HL-60/S4 treated with retinoic acid at 250 ng/mL for 4 days and 3 days (cell line): ENCODE measurements at regions not wholly inside any gene's neighbourhood (a gene's known extent, or its start where the extent isn't known, plus 50 kb on each side); places are given as distances from the start of the nearest gene placed in this dataset.

Experiments
- in situ Hi-C: fragments of 300-500 bp; cut with MboI; formaldehyde crosslinking; loops from 2 replicates; pipeline ENCODE4 v1.7.0; 2022; ENCODE audit warnings: low sequenced_read_pairs

DNA sequence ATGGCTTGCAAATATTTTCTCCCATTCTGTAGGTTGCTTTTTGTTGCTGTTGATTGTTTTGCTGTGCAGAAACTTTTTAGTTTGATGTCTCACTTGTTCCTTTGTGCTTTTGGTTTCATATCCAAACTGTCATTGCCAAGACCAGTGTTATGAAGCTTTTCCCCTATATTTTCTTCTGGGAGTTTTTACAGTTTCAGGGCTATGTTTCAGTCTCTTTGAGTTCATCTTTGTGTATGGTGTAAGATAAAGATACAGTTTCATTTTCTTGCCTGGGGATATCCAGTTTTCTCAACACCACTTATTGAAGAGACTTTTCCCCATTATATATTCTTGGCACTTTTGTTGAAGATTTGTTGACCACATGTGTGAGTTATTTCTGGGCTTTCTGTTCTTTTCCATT, 139.9 kb downstream of the MRPL57 start:
- in situ Hi-C loops: no loop called here

DNA sequence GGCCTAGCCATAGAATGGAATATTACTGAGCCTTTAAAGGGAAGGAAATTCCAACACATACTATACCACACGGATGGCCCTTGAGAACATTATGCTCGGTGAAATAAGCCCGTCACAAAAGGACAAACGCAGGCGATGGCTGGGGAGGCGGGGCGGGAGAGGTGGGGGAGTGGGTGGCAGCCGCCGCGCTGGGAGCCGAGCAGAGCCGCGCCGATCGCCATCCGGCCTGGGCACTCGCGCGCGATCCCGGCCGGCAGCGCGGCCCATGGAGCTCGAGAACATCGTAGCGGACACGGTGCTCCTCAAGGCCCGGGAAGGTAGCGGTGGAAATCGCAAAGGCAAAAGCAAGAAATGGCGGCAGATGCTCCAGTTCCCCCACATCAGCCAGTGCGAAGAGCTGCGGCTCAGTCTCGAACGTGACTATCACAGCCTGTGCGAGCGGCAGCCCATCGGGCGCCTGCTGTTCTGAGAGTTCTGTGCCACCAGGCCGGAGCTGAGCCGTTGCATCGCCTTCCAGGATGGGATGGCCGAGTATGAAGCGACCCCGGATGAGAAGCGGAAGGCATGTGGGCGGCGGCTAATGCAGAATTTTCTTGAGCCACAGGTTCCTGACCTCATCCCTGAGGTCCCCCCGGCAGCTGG, 140.1 kb downstream of the ZDHHC20 start:
- in situ Hi-C loops: no loop called here

DNA sequence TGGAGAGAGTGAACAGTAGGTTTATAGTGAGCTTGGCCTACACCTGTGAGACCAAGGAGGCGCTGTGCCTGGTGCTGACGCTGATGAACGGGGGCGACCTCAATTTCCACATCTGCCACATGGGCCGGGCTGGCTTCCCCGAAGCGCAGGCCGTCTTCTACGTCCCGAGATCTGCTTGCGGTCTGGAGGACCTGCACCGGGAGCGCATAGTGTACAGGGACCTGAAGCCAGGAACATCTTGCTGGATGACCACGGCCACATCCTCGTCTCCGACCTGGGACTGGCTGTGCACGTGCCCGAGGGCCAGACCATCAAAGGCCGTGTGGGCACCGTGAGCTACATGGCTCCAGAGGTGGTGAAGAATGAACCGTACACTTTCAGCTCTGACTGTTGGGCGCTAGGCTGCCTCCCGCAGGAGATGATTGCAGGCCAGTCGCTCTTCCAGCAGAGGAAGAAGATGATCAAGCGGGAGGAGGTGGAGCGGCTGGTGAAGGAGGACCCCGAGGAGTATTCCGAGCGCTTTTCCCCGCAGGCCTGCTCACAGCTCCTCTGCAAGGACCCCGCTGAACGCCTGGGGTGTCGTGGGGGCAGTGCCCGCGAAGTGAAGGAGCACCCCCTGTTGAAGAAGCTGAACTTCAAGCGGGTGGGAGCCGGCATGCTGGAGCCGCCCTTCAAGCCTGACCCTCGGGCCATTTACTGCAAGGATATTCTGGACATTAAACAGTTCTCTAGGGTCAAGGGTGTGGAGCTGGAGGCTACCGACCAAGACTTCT, 139.0 kb downstream of the ZDHHC20 start:
- in situ Hi-C loops: no loop called here

DNA sequence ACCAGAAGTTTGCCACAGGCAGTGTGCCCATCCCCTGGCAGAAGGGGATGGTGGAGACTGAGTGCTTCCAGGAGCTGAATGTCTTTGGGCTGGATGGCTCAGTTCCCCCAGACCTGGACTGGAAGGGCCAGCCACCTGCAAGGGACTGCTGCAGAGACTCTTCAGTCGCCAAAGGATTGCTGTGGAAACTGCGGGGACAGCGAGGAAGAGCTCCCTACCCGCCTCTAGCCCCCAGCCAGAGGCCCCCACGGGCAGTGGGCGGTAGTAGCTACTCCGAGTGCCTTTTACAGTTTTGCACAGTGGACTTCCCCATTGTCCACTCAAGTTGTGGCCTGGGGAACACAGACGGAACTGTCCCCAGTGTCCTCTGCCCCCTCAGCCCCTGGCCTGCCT, 138.5 kb downstream of the ZDHHC20 start:
- in situ Hi-C loops: no loop called here

DNA sequence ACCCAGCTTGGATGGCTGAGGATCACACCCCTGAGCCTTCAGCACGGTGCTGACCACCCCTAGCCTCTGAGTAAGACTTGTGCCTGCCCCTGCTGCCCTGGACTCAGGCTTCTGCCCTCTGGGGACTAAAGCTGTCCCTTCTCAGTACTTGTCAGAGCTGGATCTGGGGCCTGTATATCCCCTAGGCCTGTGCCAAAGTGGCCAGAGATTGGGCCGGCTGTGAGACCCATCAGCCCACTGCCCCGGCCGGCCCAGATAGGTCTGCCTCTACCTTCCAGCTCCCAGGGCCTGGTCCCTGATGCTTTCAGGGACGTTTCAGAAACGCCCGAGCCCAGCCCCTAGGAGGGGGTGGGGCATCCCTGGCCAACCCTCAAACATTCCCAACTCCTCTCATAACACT, 137.8 kb downstream of the ZDHHC20 start:
- in situ Hi-C loops: no loop called here

DNA sequence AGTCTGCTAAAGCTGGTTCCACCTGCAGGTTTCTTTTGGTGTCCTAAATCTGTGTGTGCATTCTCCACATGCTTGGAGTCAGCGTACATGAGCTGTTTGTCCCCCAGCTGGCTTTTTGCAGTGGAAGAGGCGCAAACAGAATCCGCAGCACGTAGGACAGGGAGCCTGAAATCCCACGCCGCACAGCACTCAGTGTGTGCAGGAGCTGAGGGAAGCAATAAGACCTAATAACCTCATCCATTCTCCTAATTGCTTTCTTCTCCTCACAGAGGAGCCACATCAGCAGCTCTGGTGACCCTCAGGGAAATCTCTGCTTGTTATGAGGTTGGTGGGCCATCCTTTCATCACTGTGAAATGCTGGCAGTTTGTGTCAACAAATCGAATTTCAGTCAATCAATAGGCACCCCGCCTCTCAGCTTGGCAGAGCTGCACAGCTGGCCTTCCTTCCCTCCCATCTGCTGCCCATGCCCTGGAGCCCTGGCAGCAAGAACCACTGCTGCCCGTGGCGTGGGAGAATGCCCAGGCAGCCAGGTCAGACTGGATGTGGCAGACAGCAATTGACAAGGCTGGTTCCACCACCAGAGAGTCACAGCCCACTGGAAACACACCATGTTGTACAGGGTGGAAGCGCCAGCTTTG, 136.7 kb downstream of the ZDHHC20 start:
- in situ Hi-C loops: no loop called here
